ENCODE measurements at regions not wholly inside any gene's neighbourhood (a gene's known extent, or its start where the extent isn't known, plus 50 kb on each side); places are given as distances from the start of the nearest gene placed in this dataset.

- no peak for TF ChIP-seq POLR2A (IDR thresholded peaks at IDR 0.05; ENCODE audit: low read length)
- TF ChIP-seq GATA1 (IDR thresholded peaks at IDR 0.05; ENCODE audit: low read depth, low read length), result no peak
Measured at GRCh38 chr12:85690146-85690545, 146.1 kb downstream of the RASSF9 start.
